Left renal cortex interstitium (tissue), 4 donors: ENCODE measurements at regions not wholly inside any gene's neighbourhood (a gene's known extent, or its start where the extent isn't known, plus 50 kb on each side); places are given as distances from the start of the nearest gene placed in this dataset.

ENCODE experiments used
- DNase-seq, 4 donors: peaks; one replicate each; pipeline ENCODE4 v3.0.0-alpha.2; 2013; ENCODE audit warnings: low read depth in 4 of 4, low spot score in 2 of 4, missing footprints in 1 of 4

DNA sequence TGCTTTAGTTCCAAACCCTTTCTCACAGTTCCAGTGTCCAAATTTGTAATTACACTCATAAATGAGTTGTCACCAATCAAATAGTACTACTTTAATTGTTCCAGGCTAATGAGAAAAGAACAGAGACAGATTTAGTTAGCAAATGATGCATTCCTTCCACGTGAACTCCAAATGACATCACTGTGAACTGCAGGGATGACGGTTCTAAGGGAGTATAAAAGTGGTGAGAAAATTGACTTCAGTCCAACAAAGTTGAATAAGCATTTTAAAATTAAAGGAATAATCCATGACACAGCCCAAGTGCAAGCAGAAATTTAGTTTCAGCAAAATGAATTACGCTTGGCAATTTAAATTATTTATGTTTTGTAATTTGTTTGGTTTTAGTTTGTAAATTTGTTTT lies 102.0 kb upstream of the LRATD1 start:
- no peak for DNase-seq

DNA sequence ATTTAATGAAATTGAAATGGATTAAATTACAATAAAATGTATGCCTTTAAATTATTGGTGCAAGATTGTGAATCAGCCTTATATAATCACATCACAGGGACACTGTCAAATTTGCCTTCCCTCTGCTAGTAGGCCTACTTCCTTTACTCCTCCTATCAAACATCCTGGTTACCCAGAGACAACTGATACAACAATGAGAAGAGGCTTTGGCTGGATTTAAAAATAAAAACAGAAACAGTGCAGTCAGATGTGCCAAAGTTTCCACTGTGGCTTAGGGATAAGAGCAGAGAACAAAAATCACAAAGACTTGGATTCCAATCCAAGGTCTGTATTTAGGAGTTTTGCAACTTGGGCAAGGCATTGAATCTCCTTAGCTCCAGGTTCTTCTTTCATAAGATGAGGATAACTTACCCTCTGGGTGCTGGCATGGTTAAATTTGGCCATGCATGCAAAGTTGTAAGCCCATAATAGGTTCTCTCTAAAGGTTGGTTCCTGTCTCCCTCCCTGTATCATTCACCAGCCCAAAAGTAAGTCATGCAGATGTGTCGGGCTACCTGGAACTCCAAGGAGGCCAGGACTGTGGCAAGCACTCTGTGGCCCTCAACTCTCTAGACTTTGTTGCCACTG lies 99.3 kb upstream of the LRATD1 start:
- no peak for DNase-seq

DNA sequence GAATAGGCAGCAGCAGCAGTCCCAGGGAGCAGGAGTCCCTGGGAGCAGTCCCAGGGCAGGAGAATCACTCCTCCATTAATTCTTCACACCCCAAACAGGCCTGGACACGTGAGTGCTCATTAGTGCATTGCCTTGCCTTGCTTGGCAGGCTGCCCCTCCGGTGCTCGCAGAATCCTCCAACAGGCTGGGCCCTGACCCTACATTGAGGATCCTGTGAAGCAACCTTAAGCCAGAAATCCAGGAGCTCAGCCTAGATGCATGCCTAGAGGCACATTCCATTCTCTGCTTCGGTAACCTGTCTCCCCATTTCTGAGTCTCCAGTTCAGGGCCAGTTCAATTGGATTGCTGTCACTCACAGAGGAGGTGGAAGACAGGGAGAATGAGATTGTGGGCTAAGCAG lies 97.4 kb upstream of the LRATD1 start:
- no peak for DNase-seq

DNA sequence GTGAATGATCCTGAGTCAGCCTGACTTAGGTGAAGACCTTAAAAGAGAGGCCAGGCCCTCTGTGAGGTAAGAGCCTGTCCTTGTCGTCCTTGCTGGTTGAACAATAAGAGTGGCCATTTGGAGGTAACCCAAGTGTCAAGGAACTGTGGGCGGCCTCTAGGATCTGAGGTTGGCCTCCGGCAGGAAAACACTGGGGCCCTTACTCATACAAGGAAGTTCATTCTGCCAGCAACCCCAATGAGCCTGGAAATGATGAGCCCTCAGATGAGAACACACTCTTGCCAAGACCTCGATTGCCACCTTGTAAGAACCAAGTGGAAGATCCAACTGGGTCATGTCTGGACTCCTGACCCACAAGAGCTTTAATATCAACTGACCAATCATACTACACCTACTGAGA lies 95.5 kb upstream of the LRATD1 start:
- no peak for DNase-seq

DNA sequence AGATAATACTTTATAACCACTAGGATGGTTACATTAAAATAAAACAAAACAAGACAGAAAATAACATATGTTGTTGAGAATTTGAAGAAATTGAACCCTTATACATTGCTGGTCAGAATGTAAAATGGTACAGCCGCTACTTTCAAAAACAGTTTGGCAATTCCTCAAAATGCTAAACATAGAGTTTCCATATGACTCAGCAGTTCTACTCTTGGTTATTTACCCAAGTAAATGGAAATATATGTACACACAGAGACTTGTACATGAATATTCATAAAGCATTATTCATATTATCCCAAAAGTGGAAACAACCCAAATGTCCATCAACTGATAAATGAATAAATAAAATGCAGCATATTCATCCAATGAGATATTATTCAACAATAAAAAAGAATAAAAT lies 92.5 kb upstream of the LRATD1 start:
- no peak for DNase-seq

DNA sequence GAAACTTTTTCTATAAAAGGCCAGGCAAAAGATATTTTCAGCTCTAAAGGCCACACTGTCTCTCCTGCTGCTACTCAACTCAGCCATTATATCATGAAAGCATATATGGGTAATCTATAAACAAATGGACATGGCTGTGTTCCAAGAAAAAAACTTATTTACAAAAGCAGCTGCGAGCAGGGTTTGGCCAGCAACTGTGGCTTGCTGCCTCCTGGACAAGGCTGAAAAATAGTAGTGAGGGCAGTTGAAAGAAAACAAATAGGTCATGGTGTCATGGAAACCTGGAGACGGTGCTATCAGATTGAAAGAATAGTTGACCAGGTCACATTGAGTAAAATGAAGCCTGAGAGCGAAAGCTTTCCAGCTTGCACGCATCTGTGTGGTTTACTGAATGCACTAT lies 89.2 kb upstream of the LRATD1 start:
- no peak for DNase-seq

DNA sequence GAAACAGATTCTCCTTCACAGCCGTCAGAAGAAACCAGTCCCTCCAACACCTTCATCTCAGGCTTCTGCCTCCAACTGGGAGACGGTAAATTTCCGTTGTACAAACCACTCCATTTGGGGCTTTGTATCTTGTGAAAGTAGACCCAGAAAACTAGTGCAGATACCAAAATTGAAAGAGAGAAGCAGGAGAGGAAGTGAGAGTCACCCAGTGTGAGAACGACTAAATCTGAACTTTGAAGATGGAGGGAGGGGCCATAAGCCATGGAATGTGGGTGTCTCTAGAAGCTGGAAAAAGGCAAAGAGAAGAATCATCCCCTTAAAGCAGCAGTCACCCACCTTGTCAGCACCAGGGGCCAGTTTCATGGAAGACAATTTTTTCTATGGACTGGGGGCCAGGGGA lies 88.3 kb upstream of the LRATD1 start:
- DNase-seq, result no peak

DNA sequence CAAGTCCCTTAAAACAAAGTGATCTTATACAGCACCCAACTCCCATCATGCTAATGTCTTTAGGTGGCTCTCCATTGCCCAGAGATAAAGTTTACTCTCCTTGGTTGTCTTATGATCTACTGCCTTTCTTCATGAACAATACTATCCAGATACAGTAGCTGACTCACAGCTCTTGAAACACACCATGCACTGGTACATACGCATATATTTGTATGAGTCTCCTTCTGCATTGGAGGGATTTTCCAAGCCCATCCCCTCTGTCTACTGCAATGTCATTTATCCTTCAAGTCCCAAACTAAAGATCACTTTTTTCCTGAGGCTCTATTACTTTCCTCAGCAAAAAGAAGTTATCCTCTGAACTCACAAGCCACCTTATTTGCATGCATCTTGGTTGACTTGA lies 84.7 kb upstream of the LRATD1 start:
- no peak for DNase-seq

DNA sequence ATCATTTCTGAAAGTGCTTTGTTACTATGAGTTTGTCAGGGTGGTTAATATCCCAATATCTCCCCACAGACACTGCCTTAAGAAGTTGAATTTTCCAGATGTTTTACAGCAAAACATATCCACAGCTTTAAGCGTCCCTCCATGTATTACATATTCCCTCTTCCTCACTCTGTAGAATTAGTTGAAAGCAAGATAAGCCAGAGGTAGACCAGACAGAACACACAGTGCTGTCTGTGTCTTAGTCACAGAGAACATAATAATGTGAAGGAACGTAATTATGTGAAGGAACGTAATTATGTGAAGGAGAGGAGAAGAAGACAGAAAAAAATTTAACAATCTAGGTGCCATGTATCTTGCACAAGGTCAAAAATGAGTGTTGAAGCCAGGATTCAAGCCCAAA lies 81.9 kb upstream of the LRATD1 start:
- no peak for DNase-seq

DNA sequence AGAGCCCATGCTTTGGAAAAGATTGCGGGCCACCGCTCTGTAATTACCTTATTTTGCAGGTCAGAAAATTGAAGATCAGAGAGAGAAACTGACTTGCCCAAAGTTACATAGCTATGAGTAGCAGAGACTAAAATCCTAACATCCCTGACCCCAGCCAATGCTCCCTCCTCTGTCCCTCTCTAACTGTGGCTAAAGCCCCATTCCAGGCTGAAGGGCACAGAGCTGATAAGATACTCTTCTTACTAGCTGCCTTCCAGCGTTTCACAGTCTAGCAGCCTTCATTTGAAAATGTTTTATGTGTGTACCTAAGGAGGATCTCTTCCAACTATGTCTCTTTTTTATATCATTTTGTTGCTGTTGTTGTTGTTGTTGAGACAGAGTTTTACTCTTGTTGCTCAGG lies 81.4 kb upstream of the LRATD1 start:
- no peak for DNase-seq

DNA sequence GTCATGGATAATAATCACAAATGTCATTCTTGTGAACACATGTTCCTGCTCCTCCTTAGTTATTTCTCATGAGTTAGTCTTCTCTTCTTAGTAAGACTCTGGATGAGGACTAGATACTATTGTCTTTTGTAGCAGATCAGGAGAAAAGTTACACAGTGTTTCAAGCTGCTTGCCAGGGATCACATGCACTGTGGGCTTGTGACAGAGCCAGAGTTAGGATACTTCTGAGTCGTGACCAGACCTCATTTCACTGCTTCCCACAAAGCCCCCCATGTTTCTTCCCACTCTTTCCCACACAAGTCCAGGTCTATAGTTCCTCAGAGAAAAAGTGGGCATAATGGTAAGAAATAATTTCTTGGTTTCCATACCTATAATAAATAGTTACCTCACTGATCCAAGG lies 80.2 kb upstream of the LRATD1 start:
- no peak for DNase-seq

DNA sequence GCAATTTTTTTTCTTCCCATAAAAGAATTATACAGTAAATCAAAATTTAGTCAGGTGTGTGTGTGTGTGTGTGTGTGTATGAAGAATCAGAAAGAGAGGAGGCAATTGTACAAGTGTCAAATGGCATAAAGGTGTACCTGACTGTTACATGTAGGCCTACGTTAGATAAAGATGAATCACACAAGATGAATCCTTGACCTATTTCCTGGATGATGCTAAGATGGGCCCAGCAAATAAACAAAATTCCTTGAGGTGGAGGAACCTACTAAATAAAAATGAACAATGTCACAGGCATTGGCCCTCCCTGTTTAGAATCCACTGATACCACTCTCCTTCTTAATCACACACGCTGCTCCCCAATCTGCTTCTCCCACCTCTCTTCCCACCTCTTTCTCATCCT lies 79.7 kb upstream of the LRATD1 start:
- DNase-seq, result no peak

DNA sequence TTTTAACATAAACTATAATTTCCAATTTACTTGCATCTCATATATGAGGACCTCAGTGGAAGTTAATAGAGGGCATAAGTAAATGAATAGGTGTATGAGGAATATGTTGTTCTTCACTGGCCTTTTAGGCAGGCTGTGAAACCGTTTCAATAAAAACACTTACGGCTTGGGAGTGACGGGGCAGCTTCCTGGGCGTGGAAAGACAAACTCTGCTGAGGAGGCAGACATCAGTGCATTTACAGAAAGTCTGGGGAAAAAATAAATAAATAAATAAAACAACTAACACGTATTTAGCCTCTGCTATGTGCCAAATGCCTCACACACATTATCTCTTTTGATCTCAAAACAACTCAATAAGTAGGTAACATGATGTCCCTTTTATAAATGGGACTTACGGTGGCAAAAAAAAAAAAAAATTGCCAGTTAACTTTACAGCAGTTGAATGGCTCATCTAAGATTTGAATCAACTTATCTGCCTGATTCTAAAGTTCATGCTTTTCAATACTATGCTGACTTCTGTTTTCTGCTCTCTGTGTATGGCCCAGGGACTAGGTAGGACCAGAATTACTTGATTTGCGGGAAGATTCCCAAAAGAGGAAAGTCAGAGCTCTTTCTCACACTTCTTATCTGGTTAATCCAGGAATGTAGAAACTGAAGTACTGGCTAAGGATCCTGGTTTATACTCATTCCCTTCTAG lies 77.5 kb upstream of the LRATD1 start:
- DNase-seq, result no peak

DNA sequence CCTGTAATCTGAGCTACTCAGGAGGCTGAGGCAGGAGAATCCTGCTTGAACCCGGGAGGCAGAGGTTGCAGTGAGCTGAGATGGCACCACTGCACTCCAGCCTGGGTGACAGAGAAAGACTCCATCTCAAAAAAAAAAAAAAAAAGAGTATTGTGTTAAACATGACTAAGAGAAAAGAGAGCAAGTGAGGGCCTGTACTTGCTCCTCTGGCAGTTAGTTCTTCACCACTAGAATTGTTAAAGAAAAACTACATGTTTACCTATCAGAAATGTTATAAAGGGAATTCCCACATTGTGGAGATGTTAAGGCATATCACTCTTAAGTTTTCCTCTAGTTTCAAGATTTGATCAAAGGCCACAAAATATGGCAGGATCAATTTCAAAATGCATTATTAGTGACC lies 75.4 kb upstream of the LRATD1 start:
- no peak for DNase-seq

DNA sequence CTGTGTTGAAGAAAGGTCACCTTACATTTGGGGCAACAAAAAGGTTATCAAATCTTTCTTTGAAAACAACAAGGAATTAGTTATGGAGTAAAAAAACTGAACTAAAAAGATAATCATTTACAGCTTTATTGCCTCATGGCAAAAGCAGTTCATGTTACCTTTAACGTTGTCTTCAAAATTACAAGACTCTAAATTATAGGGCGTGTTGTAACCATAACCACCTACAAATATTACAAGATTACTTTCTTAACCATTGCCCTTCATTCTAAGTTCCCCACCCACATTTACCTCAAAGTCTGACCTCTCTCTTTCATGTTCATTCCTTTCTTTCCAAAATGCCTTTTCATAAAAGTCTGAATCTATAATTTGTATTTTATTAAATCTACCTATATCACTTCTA lies 74.6 kb upstream of the LRATD1 start:
- DNase-seq, result no peak

DNA sequence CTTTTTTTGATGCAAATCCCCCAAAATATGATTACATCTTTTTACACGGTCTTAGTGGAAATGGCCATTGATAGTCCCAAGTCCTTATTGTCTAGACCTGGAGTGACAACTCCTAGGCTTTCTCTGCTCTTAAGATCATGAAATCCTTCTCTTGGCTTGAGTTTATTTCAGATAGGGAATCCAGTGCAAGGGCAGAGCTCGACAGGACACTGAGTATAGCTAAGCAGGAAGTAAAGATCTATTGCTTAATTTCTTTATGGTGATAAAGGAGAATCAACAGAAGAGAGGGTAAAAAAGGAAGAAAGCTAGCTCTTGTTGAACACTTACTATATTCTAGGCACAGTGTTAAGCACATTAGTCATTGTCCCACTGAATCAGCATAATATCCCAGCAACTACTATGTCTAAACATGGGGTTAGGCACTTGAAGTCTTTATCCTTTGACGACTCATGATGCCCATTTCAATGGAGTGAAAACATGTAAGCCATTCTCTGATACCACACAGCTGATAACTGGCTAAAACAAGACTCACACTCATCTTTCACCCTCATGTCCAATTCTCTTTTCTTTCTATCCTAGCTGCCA lies 74.1 kb upstream of the LRATD1 start:
- DNase-seq, result no peak

DNA sequence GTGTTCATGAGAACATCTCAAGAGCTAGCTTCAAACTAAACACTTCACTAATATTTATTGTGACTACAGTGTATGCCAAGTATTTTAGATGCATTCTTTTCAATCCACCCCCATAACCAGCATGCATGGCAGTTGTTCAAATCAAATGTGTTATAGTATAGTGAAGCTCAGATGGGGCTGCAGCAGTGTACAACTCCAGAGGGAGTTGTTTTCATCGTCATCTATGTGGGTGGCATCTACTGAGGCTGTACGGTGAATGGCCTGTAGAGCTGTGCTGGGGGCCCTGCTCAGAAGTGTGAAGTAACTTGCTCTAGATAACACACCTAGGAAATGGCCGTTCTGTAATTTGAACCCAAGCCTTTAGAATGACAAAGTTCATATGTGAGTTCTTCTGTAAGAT lies 71.8 kb upstream of the LRATD1 start:
- DNase-seq, result no peak

DNA sequence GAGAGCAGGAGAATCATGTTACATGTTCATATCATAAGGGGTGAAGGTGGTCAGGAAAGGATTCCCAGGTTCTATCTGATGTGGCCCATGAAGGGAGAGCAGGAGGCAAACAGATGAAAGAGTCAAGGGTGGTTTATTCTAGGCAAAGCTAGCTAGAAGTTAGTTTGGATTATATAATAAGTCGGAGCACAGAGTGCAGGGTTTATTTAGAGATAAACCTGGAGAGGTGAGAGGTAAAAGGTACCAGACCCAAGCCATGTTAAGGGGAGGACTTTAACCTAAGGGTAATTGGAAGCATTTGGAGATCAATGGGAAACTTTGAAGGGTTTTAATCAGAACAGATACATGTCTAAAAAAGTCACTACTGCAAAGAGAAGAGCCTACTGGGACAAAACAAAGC lies 69.2 kb upstream of the LRATD1 start:
- DNase-seq, result no peak

DNA sequence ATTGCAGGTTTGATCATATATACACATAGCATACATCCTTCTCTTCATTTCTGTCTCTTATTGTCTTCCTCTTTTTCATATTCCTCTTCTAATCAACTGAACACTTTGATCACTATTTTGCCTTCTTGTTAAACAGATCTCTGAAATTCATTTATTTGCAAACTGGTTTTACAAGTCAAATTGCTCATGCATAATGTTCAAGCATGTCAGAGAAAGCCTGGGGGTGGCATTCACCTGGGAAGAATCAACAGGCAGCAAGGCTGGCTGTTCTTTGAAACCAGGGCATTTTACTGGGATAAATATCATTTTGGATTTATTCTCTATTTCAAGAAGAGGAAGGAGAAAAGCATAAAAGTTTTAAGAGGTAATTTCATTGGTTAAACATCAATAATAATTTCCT lies 66.9 kb upstream of the LRATD1 start:
- no peak for DNase-seq

DNA sequence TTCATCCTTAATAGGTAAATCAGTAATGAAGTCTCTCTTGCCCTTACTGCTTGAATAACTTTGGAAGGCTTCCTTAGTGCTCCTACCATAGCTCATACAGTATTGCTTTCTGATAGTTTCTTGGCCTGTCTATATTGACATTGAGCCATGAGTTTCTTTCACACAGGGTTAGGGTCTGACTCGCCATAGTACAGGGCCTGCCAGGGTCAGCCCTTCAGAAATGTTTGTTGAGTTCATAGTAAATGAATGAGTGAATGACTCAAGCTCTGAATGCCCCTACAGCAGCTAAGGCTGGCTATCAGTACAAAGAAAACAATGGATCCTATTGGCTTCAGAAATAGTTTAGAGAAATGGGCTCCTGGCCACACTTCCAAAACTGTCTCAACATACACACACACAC lies 65.0 kb upstream of the LRATD1 start:
- DNase-seq, result no peak

DNA sequence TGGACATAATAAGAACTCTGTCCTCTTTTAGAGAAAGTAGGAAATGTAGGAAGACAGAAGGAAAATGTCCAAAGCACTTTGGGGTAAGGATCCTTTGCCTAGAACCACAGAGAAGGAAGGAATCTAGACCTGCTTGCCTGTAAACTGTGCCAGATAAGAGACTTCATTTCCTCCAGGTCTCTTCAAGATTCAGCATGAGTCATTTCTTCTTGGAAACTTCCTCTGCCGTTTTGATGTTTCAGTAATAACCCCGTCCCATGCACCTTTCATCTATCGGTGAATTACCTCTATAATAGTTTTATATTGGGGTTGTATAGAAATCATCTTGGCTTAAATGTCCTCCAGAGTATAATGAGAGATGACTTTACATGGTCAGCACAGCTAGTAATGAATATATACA lies 63.2 kb upstream of the LRATD1 start:
- DNase-seq, result no peak

DNA sequence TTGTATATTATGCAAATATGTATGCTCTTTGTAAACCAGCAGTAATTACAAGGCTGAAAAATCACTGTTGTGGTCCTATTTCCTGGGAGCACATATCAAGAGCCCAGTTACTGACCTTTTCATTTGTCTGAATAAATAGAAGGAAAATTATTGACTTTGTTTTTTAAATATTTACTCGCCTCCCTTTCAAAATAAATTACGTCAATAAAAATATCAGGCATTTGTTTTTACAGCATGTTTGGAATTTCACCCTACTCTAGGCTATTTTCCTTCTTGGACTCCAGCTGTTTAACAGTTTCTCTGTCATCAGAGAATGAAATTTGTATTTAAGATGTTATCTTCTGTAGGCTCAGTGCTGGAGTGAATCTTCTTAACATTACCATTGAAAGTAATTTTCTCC lies 59.9 kb upstream of the LRATD1 start:
- no peak for DNase-seq

DNA sequence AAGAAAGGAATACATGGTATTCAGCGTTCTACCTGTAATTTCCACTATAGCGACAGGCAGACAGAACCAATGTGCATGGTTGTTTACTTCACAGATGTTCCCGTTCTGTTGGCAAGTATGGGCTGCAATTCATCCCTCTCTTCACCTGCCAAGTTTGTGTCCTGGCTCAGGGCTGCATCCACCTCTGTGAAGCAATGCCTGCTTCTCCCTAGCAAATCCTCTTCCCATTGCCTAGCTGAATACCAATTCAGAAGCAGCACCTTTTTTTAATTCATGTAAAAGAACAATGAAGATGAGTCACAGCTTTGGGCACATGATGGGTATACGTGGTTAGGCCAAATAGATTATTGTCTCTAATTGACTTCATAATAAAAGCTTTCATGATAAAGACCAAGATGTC lies 54.7 kb upstream of the LRATD1 start:
- no peak for DNase-seq
